GM12872 (cell line): ENCODE measurements at regions not wholly inside any gene's neighbourhood (a gene's known extent, or its start where the extent isn't known, plus 50 kb on each side); places are given as distances from the start of the nearest gene placed in this dataset.

Experiments
- CTCF ChIP-seq: IDR thresholded peaks from 3 replicates; pipeline ENCODE4 v1.5.1; 2011; ENCODE audit warnings: low read depth, mild to moderate bottlenecking, low read length, moderate library complexity; ENCODE audit not compliant: insufficient read depth

DNA sequence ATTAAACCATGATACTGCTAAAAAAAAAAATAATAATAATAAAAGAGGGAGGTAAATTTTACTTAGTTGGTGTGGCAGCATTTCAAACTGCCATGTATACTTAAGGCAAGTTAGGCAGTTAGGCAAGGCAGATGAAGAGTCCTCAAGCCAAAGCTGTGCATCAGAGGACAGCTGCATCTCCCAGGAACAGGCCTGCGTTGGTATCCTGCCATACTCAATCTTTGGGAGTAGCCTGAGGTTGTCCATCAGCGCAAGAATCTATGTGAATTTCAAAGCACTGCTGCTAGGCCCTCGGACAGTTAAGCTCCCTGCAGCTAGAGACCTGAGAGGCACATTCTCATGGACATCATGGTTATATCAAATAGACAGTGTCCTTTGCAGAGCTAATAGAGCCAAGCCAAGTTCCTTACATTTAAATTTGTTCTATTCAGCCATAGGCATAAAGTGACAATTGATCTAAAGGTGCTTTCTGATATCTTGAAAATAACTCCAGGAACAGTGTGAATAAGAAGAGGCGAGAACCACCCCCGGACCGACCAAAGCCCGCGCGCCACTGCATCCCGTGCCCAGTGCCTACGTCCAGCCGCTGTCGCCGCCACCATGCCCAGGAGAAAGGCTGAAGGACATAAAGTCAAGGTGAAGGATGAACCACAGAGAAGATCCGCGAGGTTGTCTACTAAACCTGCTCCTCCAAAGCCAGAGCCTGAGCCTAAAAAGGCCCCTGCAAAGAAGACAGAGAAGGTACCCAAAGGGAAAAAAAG lies 310.6 kb downstream of the SEMA3D start:
- TF ChIP-seq CTCF, result no peak

GRCh38 chr7:84865560-84865959 lies 321.3 kb downstream of the SEMA3D start:
- TF ChIP-seq CTCF, result no peak

DNA sequence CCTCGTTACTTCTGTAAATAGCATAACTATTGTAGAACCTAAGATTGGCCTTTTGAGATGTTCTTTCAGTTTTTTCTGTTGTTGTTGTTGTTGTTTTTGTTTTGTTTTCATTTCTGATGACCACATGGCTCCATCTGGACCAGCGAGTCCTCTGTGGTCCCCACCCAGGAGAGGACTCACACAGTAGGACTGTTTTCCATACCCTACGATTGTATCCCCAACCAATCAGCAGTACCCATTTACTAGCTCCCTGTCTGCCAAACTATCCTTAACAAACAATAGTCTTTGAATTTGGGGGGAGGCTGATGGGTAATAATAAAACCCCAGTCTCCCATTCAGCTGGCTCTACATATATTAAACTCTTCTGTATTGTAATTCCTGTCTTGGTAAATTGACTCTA lies 329.5 kb downstream of the SEMA3D start:
- no peak for TF ChIP-seq CTCF

DNA sequence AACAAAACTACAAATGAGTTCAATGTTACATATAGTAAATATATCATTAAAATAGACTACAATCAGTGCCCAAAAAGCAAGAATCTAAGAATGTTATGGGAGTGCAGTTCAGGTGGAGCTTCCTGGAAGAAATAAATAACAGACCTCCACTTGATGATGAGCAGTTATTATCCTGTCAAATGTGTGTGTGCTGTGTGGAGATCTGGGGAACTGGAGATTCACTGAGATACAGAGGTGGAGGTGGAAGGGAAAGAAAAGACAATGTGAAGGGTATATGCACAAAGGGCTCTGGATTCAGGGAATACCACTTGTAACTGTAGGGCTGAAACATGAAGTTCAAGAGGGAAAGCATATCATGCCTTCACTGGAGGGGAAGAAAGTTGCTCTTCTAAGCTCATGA lies 331.1 kb downstream of the SEMA3D start:
- no peak for TF ChIP-seq CTCF

GRCh38 chr7:84848219-84848973 lies 338.5 kb downstream of the SEMA3D start:
- TF ChIP-seq CTCF, result no peak

GRCh38 chr7:84847790-84848189 lies 339.1 kb downstream of the SEMA3D start:
- TF ChIP-seq CTCF, result no peak

DNA sequence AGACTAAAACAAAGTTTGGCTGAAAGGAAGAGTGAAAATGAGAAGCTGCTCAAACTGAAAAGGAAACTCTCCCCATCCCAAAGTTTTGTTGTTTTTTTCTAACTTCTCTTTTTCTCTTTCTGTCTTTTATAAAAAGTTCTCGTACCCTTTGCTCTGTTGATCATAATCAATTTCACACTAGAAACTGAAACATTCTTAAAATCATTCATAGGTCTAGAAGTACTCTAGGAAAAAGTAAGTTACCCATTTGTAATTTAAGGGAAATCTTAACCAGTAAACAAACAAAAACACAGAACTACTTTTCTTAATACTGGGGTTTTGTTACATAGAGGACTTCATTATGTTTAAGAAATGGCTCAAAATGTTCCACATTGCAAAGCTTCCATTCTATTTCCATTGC lies 339.8 kb downstream of the SEMA3D start:
- no peak for TF ChIP-seq CTCF
